ENCODE measurements at regions not wholly inside any gene's neighbourhood (a gene's known extent, or its start where the extent isn't known, plus 50 kb on each side); places are given as distances from the start of the nearest gene placed in this dataset.

DNA sequence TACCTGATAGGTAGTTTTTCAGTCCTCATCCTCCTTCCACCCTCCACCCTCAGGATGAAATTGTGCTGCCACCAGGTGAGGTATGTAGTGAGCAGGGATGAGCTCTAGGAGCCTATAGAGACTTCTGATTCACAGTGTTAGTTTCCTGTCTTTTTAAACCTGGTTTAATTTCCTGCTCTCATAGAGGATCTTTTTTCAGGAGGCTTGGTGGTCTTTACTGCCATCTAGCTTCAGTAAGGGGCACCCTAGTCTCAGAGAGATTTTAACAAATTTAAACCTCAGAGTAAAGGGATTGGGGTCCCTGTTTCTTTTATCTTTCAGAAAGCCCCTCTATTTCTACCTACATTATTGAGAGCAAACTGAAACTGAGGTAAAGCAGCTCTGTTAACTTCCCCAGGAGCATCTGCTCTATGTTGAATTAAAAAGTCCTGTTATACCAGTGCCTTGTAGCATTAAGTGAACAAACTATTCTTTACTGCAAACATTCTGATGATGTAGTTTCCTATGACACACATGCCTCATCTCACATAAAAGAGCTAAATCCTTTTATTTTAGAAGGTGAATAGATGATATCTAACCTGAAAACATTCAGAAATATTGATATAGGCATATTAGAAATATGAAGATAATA lies 172.2 kb upstream of the DDHD1 start:
- CTCF ChIA-PET: interaction anchor here (0.8 to 4.2 kb wide), 13 partner anchors 11 to 997 kb away, joined by 3 to 25 read pairs (median 4); no protein-coding TSS in a partner anchor
- TF ChIP-seq, protein P1, sequence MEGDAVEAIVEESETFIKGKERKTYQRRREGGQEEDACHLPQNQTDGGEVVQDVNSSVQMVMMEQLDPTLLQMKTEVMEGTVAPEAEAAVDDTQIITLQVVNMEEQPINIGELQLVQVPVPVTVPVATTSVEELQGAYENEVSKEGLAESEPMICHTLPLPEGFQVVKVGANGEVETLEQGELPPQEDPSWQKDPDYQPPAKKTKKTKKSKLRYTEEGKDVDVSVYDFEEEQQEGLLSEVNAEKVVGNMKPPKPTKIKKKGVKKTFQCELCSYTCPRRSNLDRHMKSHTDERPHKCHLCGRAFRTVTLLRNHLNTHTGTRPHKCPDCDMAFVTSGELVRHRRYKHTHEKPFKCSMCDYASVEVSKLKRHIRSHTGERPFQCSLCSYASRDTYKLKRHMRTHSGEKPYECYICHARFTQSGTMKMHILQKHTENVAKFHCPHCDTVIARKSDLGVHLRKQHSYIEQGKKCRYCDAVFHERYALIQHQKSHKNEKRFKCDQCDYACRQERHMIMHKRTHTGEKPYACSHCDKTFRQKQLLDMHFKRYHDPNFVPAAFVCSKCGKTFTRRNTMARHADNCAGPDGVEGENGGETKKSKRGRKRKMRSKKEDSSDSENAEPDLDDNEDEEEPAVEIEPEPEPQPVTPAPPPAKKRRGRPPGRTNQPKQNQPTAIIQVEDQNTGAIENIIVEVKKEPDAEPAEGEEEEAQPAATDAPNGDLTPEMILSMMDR (IDR thresholded peaks at IDR 0.05; ENCODE audit: control extremely low read depth, extremely low read depth, low read depth, missing control alignments): peak; percentile 47
- POLR2A ChIA-PET: interaction anchor here (0.6 kb wide), 1 partner anchor 846 kb away, joined by 3 read pairs; no protein-coding TSS in a partner anchor
- no peak for DNase-seq (ENCODE audit: extremely low spot score)

DNA sequence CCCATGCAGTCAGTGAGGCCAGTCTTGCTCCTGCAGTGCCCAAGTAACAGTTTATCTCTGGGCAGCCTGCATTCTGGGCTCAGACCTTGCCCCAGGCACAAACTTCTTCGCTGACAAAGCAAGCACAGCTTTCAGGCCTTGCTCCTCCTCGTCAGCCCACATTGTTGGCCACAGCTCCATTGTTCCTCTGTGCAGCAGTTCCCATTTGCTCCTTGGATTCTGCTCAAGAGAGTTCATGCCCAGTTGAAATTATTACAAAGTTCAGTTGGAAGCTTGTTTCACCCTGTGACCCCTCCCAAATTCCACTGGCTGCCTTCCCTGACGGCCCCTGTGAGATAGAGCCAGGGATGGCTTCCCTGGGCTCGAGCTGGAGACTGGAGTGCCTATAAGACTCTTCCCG lies 163.4 kb upstream of the DDHD1 start:
- ChIA-PET POLR2A (no interaction called here), CTCF (interaction anchor here (1.3 to 1.5 kb wide), 3 partner anchors 10 to 20 kb away, joined by 3 to 5 read pairs (median 4); no protein-coding TSS in a partner anchor)
- no peak for DNase-seq (ENCODE audit: extremely low spot score)
- TF ChIP-seq, protein P1 (IDR thresholded peaks at IDR 0.05; ENCODE audit: control extremely low read depth, extremely low read depth, low read depth, missing control alignments): no peak

DNA sequence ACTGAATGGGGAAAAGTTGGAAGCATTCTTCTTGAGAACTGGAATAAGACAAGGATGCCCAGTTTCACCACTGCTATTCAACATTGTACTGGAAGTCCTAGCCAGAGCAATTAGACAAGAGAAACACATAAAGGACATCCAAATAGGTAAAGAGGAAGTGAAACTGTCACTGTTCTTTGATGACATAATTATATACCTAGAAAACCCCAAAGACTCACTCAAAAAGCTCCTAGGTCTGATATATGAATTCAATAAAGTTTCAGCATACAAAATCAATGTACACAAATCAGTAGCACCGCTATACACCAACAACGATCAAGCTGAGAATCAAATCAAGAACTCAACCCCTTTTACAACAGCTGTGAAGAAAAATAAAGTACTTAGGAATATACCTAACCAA lies 157.3 kb upstream of the DDHD1 start:
- ChIA-PET CTCF (interaction anchor here (2.0 kb wide), 1 partner anchor 15 kb away, joined by 9 read pairs; no protein-coding TSS in a partner anchor), POLR2A (no interaction called here)
- DNase-seq (ENCODE audit: extremely low spot score): no peak
- TF ChIP-seq, protein P1 (IDR thresholded peaks at IDR 0.05; ENCODE audit: control extremely low read depth, extremely low read depth, low read depth, missing control alignments): no peak

DNA sequence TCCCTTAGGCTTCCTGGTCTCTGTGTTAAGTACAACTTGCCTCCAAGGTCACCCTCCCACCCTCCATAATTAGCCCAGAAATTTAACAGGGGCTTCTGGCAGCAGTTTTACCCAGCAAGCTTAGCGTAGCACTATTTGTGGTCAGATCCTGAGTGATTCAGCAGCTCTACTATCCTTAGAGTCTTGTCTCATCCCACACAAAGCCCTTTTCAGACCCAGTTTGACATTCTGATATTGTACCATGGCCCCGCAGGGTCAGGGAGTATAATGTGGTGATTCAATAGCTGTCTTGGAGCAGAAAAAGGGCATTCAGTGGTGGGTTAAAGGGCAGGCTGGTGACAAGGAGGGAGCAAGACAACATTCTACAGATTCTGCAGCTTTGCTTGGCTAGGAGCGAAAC lies 153.8 kb upstream of the DDHD1 start:
- CTCF ChIA-PET: interaction anchor here (1.0 to 5.3 kb wide), 23 partner anchors 9 to 928 kb away, joined by 3 to 39 read pairs (median 4); no protein-coding TSS in a partner anchor
- no peak for DNase-seq (ENCODE audit: extremely low spot score)
- TF ChIP-seq, protein P1 (IDR thresholded peaks at IDR 0.05; ENCODE audit: control extremely low read depth, extremely low read depth, low read depth, missing control alignments): no peak
- POLR2A ChIA-PET: no interaction called here

DNA sequence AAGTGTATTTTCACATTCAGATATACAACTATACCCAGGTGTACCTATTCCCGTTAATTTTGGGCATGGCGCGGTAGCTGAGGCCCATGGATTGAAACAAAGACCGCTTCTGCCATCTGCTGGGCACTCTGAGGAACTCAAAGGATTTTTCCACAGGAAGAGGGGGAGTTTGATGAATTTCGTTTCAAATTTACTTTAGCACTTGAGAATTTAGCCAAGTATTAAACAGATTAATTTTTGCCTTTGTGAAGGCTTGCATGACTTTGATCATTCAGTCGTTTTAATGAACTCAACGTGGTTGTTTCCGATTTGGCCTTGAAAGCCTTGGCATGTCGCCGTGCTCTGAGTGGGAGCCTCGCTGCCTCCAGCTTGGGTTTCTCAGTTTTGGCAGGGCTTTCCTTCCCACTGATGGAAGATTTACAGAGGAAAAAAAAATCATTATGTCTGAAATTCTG lies 153.2 kb upstream of the DDHD1 start:
- TF ChIP-seq, protein P1 (IDR thresholded peaks at IDR 0.05; ENCODE audit: control extremely low read depth, extremely low read depth, low read depth, missing control alignments): peak; percentile 55
- ChIA-PET CTCF (interaction anchor here (1.0 to 5.3 kb wide), 26 partner anchors 8 to 1041 kb away, joined by 3 to 39 read pairs (median 4); no protein-coding TSS in a partner anchor), POLR2A (no interaction called here)
- peak; percentile 38 for DNase-seq (ENCODE audit: extremely low spot score)

DNA sequence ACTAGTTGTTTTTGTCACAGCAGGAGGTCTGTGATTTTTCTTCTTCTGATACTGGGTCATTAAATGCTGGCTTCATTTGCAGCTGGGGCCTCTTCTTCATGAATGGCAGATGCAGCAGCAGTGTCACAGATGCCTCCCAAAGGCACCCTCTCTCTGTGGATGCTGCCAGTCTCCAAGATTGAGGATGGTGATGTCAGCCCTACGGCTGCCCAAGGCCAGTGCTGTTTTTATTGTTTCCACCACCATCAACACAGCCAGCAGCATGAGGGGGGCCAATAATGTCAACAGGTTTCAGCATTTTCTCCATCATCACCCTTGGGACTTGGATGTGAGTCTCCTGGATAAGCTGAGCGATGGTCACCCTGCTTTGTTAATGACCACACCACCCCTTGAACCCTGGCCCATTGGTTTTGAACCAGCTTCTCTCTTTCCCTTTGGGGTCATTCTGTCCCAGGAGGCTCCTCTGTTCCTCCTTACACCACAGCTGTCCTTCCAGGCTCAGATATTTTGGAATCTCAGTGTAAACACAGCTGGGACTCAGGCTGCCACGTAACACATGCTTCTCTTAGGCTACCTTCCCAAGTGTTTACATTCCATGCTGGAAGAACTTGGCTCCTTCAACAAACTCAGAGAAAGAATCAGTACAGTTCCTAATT lies 151.7 kb upstream of the DDHD1 start:
- no peak for DNase-seq (ENCODE audit: extremely low spot score)
- CTCF ChIA-PET: interaction anchor here (0.9 to 5.3 kb wide), 15 partner anchors 9 to 1043 kb away, joined by 3 to 39 read pairs (median 3); no protein-coding TSS in a partner anchor
- TF ChIP-seq, protein P1 (IDR thresholded peaks at IDR 0.05; ENCODE audit: control extremely low read depth, extremely low read depth, low read depth, missing control alignments): no peak
- POLR2A ChIA-PET: interaction anchor here (0.6 kb wide), 1 partner anchor 9 kb away, joined by 3 read pairs; no protein-coding TSS in a partner anchor

All from GM10248 (cell line).